Vagina (tissue), 2 donors: ENCODE measurements at regions not wholly inside any gene's neighbourhood (a gene's known extent, or its start where the extent isn't known, plus 50 kb on each side); places are given as distances from the start of the nearest gene placed in this dataset.

Experiments
- DNase-seq, 2 donors: peaks; one replicate each; pipeline ENCODE4 v3.0.0-alpha.2; 2017; ENCODE audit errors: extremely low spot score in 2 of 2
- H3K27ac ChIP-seq: fragments of 200-600 bp; sonication (generic); one replicate; pipeline ENCODE4 v1.5.1; 2019
- H3K27me3 ChIP-seq: fragments of 200-600 bp; sonication (generic); one replicate; pipeline ENCODE4 v1.5.1; 2019
- H3K36me3 ChIP-seq, 2 donors: fragments of 200-600 bp; sonication (generic); one replicate each; pipeline ENCODE4 v1.5.1; 2017 to 2019
- H3K4me1 ChIP-seq: fragments of 200-600 bp; sonication (generic); one replicate; pipeline ENCODE4 v1.5.1; 2019
- H3K4me3 ChIP-seq, 2 donors: fragments of 200-600 bp; sonication (generic); 1 replicate in 1 of 2; 2 replicates in 1 of 2; pipeline ENCODE4 v1.5.1; 2016 to 2019
- H3K9me3 ChIP-seq: fragments of 200-600 bp; sonication (generic); one replicate; pipeline ENCODE4 v1.5.1; 2019
- POLR2A ChIP-seq, 2 donors: fragments of 450-650 bp; IDR thresholded peaks; one replicate each; pipeline ENCODE4 v1.6.1; 2017; ENCODE audit warnings: antibody characterized with exemption in 2 of 2, mild to moderate bottlenecking in 2 of 2, moderate library complexity in 2 of 2
- POLR2AphosphoS5 ChIP-seq, 2 donors: sonication (generic); formaldehyde crosslinking; IDR thresholded peaks; one replicate each; pipeline ENCODE4 v1.9.0; 2017; ENCODE audit warnings: antibody characterized with exemption in 2 of 2, mild to moderate bottlenecking in 2 of 2, low read depth in 1 of 2; ENCODE audit not compliant: insufficient read depth in 1 of 2
- intact Hi-C: fragments of 100-400 bp; cut with DNase I; formaldehyde crosslinking; loops from one replicate; pipeline ENCODE4 v1.15.1; 2023
- TF ChIP-seq, protein P1 (sequence below), 3 experiments: fragments of 450-650 bp in 2 of 3; fragments of 200-600 bp in 1 of 3; sonication (generic) in 1 of 3; IDR thresholded peaks; one replicate each; pipeline ENCODE4 v1.5.1; 2017 to 2019; ENCODE audit warnings: antibody characterized with exemption in 3 of 3, mild to moderate bottlenecking in 2 of 3, moderate library complexity in 2 of 3

DNA sequence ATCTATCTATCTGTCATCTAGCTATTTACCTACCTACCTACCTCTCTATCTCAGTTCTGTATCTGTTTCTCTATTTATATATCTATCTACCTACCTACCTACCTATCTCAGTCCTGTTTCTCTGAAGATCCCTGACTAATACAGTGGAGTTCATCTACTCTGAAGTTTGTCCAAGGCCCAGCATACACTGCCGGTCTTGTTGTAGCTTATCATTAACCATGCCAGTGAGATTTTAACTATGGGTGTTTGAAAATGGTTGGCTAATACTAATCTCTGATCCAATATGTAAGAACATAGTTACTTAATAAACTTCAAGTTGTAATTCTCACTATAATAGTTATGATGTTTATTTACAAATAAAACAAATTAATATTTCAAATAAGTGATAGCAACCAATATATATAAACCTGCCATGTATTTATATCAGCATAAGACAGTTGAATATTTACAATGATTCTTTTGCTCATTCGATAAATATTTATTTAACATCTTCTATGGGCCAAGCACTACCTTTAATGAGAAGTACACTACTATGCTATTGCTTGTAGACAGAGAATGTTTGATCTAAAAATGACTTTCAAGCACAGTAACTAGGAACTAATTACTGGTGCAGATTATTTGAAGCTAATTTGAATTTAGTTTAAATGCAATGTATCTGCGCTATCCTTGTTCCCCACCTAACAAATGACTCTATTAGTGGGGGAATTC lies 242.1 kb downstream of the KLF5 start:
- Histone ChIP-seq H3K27ac (no peak overlapping the region), H3K36me3 (no peaks in the 10 kb centered on the region), H3K27me3 (no peaks in the 10 kb centered on the region), H3K4me3 (no peak overlapping the region), H3K4me1 (no peaks in the 10 kb centered on the region), H3K9me3 (no peaks in the 10 kb centered on the region)
- DNase-seq, result no peak
- intact Hi-C loops, result no loop called here
- TF ChIP-seq POLR2A (IDR thresholded peaks at IDR 0.05) (no peak), POLR2AphosphoS5 (IDR thresholded peaks at IDR 0.05; ENCODE audit: insufficient read depth in 1 of 2, low read depth in 1 of 2) (no peak)
- TF ChIP-seq, protein P1, sequence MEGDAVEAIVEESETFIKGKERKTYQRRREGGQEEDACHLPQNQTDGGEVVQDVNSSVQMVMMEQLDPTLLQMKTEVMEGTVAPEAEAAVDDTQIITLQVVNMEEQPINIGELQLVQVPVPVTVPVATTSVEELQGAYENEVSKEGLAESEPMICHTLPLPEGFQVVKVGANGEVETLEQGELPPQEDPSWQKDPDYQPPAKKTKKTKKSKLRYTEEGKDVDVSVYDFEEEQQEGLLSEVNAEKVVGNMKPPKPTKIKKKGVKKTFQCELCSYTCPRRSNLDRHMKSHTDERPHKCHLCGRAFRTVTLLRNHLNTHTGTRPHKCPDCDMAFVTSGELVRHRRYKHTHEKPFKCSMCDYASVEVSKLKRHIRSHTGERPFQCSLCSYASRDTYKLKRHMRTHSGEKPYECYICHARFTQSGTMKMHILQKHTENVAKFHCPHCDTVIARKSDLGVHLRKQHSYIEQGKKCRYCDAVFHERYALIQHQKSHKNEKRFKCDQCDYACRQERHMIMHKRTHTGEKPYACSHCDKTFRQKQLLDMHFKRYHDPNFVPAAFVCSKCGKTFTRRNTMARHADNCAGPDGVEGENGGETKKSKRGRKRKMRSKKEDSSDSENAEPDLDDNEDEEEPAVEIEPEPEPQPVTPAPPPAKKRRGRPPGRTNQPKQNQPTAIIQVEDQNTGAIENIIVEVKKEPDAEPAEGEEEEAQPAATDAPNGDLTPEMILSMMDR (IDR thresholded peaks at IDR 0.05), result no peak

DNA sequence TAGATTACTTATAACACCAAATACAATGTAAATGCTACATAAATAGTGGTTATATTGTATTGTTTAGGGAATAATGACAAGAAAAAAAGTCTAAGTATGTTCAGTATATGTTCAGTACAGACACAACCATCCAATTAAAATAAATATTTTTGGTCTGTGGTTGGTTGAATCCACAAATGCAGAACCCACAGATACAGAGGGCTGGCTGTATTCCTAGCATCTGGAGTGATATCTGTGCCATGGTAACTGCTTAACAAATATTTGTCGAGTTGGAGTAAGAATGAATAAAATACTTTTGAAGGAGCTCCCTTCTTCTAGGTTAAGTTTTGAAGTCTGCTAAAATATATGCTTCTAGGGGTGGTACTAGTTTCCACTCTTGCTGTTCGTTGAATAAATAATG lies 241.0 kb downstream of the KLF5 start:
- no peaks in the 10 kb centered on the region for H3K36me3 ChIP-seq
- no peaks in the 10 kb centered on the region for H3K4me1 ChIP-seq
- no peak overlapping the region for H3K27ac ChIP-seq
- intact Hi-C loops, result no loop called here
- DNase-seq, result no peak
- no peak overlapping the region for H3K4me3 ChIP-seq
- no peaks in the 10 kb centered on the region for H3K9me3 ChIP-seq
- TF ChIP-seq POLR2AphosphoS5 (IDR thresholded peaks at IDR 0.05; ENCODE audit: insufficient read depth in 1 of 2, low read depth in 1 of 2) (no peak), POLR2A (IDR thresholded peaks at IDR 0.05) (no peak)
- TF ChIP-seq, protein P1 (IDR thresholded peaks at IDR 0.05), result no peak
- no peaks in the 10 kb centered on the region for H3K27me3 ChIP-seq

DNA sequence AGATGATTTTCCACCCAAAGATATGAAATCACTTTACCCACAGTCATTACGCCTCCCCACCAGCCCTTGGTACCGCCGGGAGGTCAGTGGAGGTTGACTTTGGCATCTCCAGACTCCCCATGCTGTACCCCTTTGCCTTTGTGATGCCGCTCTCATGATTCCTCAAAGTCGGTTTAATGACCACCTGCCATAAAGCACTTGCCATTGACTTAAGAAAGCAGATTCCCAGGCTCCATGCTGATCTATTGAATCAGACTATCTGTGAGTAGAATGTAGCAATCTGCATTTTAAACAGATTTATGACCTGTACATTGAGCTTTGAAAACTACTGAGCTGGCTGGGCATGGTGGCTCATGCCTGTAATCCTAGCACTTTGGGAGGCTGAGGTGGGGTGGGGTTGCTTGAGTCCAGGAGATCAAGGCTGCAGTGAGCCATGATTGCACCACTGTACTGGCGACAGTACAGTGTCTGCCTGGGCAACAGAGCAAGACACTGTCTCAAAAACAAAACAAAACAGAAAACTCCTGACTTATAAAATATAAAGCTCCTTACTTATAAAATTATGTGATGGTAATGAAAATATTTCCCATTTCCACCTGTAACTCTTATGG lies 235.2 kb downstream of the KLF5 start:
- no peak overlapping the region for H3K4me3 ChIP-seq
- H3K27me3 ChIP-seq, result no peaks in the 10 kb centered on the region
- H3K27ac ChIP-seq, result no peak overlapping the region
- no peaks in the 10 kb centered on the region for H3K9me3 ChIP-seq
- DNase-seq, result no peak
- intact Hi-C loops, result no loop called here
- no peaks in the 10 kb centered on the region for H3K36me3 ChIP-seq
- no peaks in the 10 kb centered on the region for H3K4me1 ChIP-seq
- TF ChIP-seq, protein P1 (IDR thresholded peaks at IDR 0.05), result no peak
- no peak for TF ChIP-seq POLR2A (IDR thresholded peaks at IDR 0.05)
- TF ChIP-seq POLR2AphosphoS5 (IDR thresholded peaks at IDR 0.05; ENCODE audit: insufficient read depth in 1 of 2, low read depth in 1 of 2), result no peak

DNA sequence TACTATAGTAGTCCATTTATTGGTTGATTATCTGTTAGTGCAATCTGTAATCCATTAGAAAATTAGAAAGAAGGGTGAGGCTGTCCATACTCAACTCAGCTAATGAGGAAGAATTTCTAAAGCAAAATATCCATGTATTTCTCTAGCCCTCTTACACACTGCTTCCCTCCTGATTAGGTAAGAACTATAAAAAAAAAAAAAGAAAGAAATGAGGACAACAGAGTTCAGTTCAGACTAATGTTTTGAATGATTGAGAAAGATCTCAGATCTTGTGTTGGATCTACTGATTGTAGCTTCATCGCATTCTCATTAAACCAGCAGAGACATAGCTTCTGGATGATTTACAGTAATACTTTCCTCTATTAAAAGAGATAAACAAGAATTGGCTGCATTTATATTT lies 233.3 kb downstream of the KLF5 start:
- Histone ChIP-seq H3K27me3 (no peaks in the 10 kb centered on the region), H3K4me3 (no peak overlapping the region), H3K4me1 (no peaks in the 10 kb centered on the region), H3K9me3 (no peaks in the 10 kb centered on the region), H3K36me3 (no peaks in the 10 kb centered on the region), H3K27ac (no peak overlapping the region)
- DNase-seq, result no peak
- intact Hi-C loops, result no loop called here
- TF ChIP-seq POLR2AphosphoS5 (IDR thresholded peaks at IDR 0.05; ENCODE audit: insufficient read depth in 1 of 2, low read depth in 1 of 2), result no peak
- no peak for TF ChIP-seq POLR2A (IDR thresholded peaks at IDR 0.05)
- TF ChIP-seq, protein P1 (IDR thresholded peaks at IDR 0.05), result no peak

DNA sequence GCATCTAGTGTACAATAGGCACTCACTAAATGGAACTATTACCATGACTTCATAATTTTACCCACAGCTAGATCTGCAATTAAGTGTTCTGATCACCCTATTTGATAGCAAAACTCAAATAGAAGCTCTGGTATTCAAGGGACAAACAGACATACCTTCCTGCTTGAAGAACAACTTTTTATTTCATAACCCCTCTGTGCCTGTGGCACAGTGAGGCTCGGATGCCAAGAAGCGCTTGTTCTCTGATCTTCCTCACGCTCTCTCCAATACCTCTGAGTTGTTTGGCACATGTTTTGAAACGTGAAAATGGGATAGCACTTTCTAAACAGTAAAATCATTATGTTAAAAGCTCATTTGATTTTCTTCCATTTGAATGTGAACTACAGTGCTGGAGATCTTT lies 232.0 kb downstream of the KLF5 start:
- H3K27me3 ChIP-seq, result no peaks in the 10 kb centered on the region
- TF ChIP-seq, protein P1 (IDR thresholded peaks at IDR 0.05), result no peak
- TF ChIP-seq POLR2A (IDR thresholded peaks at IDR 0.05) (no peak), POLR2AphosphoS5 (IDR thresholded peaks at IDR 0.05; ENCODE audit: insufficient read depth in 1 of 2, low read depth in 1 of 2) (no peak)
- no peaks in the 10 kb centered on the region for H3K36me3 ChIP-seq
- intact Hi-C loops, result no loop called here
- H3K9me3 ChIP-seq, result no peaks in the 10 kb centered on the region
- no peak for DNase-seq
- H3K27ac ChIP-seq, result no peak overlapping the region
- H3K4me1 ChIP-seq, result no peaks in the 10 kb centered on the region
- no peak overlapping the region for H3K4me3 ChIP-seq
